B cell (primary cell): ENCODE measurements at regions not wholly inside any gene's neighbourhood (a gene's known extent, or its start where the extent isn't known, plus 50 kb on each side); places are given as distances from the start of the nearest gene placed in this dataset.
"Not testable (repeated sequence)": the region's sequence is repeated elsewhere in the genome, so short reads cannot be mapped to it uniquely, and the experiment has no call there.

ENCODE experiments used
- ATAC-seq: fragments of 200-7000 bp; cut with Tn5 transposase; one replicate; pipeline ENCODE4 v1.10.0; 2021; ENCODE audit warnings: low read depth, mild to moderate bottlenecking, moderate number of reproducible peaks, moderate library complexity
- CTCF ChIA-PET: fragments of 350-600 bp; sonication (Branson Sonifier 250); formaldehyde crosslinking; loops from one replicate; lab custom pipeline; 2021; ENCODE audit warnings: antibody characterized with exemption, inconsistent platforms; lab: Charles Lee
- POLR2A ChIA-PET: fragments of 350-600 bp; sonication (Branson Sonifier 250); formaldehyde crosslinking; loops from one replicate; lab custom pipeline; 2021; ENCODE audit warnings: antibody characterized with exemption; lab: Charles Lee
- DNase-seq: peaks from one replicate; pipeline ENCODE4 v3.0.0; 2013
- H2AFZ ChIP-seq: 2 replicates; pipeline ENCODE4 v1.6.1; 2012; ENCODE audit warnings: mild to moderate bottlenecking, low read depth, low read length; ENCODE audit not compliant: insufficient read depth, poor library complexity, severe bottlenecking
- H3K27ac ChIP-seq, 2 donors: 1 replicate in 1 of 2; 2 replicates in 1 of 2; pipeline ENCODE4 v1.5.1; 2012 to 2013; ENCODE audit warnings: low read length in 2 of 2, mild to moderate bottlenecking in 2 of 2, moderate library complexity in 1 of 2
- H3K27me3 ChIP-seq, 4 experiments: fragments of 200-600 bp in 1 of 4; sonication (generic) in 1 of 4; replicated peaks in 1 of 4; 1 replicate in 2 of 4; 2 replicates in 2 of 4; pipeline versions ENCODE4 v1.6.1 to v1.7.0; 2013 to 2016; ENCODE audit warnings: low read length in 3 of 4, mild to moderate bottlenecking in 2 of 4, mixed read lengths in 1 of 4, moderate library complexity in 1 of 4; ENCODE audit not compliant: insufficient read depth in 4 of 4, control insufficient read depth in 3 of 4; ENCODE audit errors: control extremely low read depth in 1 of 4
- H3K36me3 ChIP-seq, 2 experiments: replicated peaks in 1 of 2; 1 replicate in 1 of 2; 2 replicates in 1 of 2; pipeline versions ENCODE4 v1.6.1 to v1.7.1; 2013; ENCODE audit warnings: low read length in 1 of 2; ENCODE audit not compliant: insufficient read depth in 2 of 2, control insufficient read depth in 1 of 2; ENCODE audit errors: control extremely low read depth in 1 of 2, extremely low read depth in 1 of 2
- H3K4me1 ChIP-seq, 2 donors: fragments of 200-600 bp in 1 of 2; sonication (generic) in 1 of 2; 1 replicate in 1 of 2; 2 replicates in 1 of 2; pipeline versions ENCODE4 v1.5.1 to v1.6.1; 2013 to 2017; ENCODE audit warnings: low read length in 2 of 2; ENCODE audit not compliant: control insufficient read depth in 2 of 2, insufficient read depth in 2 of 2
- H3K4me2 ChIP-seq: replicated peaks from 2 replicates; pipeline ENCODE3; 2012; ENCODE audit warnings: mild to moderate bottlenecking, low read depth, low read length; ENCODE audit not compliant: poor library complexity, severe bottlenecking
- H3K4me3 ChIP-seq, 5 experiments: fragments of 200-600 bp in 1 of 5; sonication (generic) in 1 of 5; 1 replicate in 3 of 5; 2 replicates in 2 of 5; pipeline versions ENCODE4 v1.5.1 to v1.7.0; 2011 to 2016; ENCODE audit warnings: low read length in 4 of 5, mild to moderate bottlenecking in 4 of 5, low read depth in 2 of 5, control low read depth in 1 of 5, moderate library complexity in 1 of 5; ENCODE audit not compliant: insufficient read depth in 1 of 5; ENCODE audit errors: control extremely low read depth in 1 of 5, extremely low read depth in 1 of 5
- H3K79me2 ChIP-seq: fragments of 200-600 bp; sonication (generic); one replicate; pipeline ENCODE4 v1.6.0; 2016; ENCODE audit warnings: low read length; ENCODE audit not compliant: control insufficient read depth, insufficient read depth
- H3K9ac ChIP-seq: fragments of 200-600 bp; sonication (generic); 2 replicates; pipeline ENCODE4 v1.6.1; 2017; ENCODE audit warnings: mild to moderate bottlenecking, low read length, moderate library complexity
- H3K9me3 ChIP-seq, 3 donors: one replicate each; pipeline versions ENCODE4 v1.6.1 to v1.7.1; 2013; ENCODE audit warnings: low read length in 2 of 3; ENCODE audit not compliant: control insufficient read depth in 2 of 3, insufficient read depth in 1 of 3; ENCODE audit errors: control extremely low read depth in 1 of 3
- H4K20me1 ChIP-seq: 2 replicates; pipeline ENCODE4 v1.6.0; 2012; ENCODE audit warnings: mild to moderate bottlenecking, low read length; ENCODE audit not compliant: insufficient read depth, control insufficient read depth, poor library complexity, severe bottlenecking
- H3K27ac Mint-ChIP-seq: one replicate; pipeline ENCODE4 v1.8.0; 2021; ENCODE audit warnings: mixed read lengths
- H3K27me3 Mint-ChIP-seq: one replicate; pipeline ENCODE4 v1.8.0; 2021; ENCODE audit warnings: mixed read lengths
- H3K4me1 Mint-ChIP-seq: one replicate; pipeline ENCODE4 v1.8.0; 2021; ENCODE audit warnings: mixed read lengths
- H3K4me3 Mint-ChIP-seq: one replicate; pipeline ENCODE4 v1.8.0; 2021; ENCODE audit warnings: mixed read lengths
- H3K9me3 Mint-ChIP-seq: one replicate; pipeline ENCODE4 v1.8.0; 2022; ENCODE audit warnings: mixed read lengths; ENCODE audit not compliant: insufficient read depth
- WGBS: methylation state at CpG from one replicate; pipeline ENCODE4 v1.1.5; 2013; ENCODE audit warnings: missing lambda C conversion rate; ENCODE audit not compliant: insufficient coverage; 5-methylcytosine and 5-hydroxymethylcytosine counted together
- intact Hi-C: fragments of 100-400 bp; cut with micrococcal nuclease; formaldehyde crosslinking; loops from one replicate; pipeline ENCODE4 v1.10.0; 2022

- POLR2A ChIA-PET, intact Hi-C loops, DNase-seq: not testable (repeated sequence)
These were observed 204.0 kb downstream of the LAT start for GRCh38 chr16:29188806-29189205.

GRCh38 chr16:29186306-29187220 is 201.7 kb downstream of the LAT start:
- H4K20me1 ChIP-seq, H3K9ac ChIP-seq, H3K9me3 ChIP-seq, H3K36me3 ChIP-seq, H2AFZ ChIP-seq, H3K79me2 ChIP-seq, ATAC-seq, H3K4me1 Mint-ChIP-seq, H3K4me3 Mint-ChIP-seq, H3K27me3 ChIP-seq, CTCF ChIA-PET, H3K9me3 Mint-ChIP-seq, H3K4me1 ChIP-seq, intact Hi-C loops, H3K27me3 Mint-ChIP-seq, POLR2A ChIA-PET, H3K4me2 ChIP-seq, DNase-seq, H3K27ac Mint-ChIP-seq, H3K4me3 ChIP-seq, H3K27ac ChIP-seq: not testable (repeated sequence)
- WGBS, result 97% methylated on average over 28 of the region's 35 CpGs

More at GRCh38 chr16:29188806-29189205, 204.0 kb downstream of the LAT start:
- H3K79me2 ChIP-seq, H3K4me3 Mint-ChIP-seq, H3K4me1 ChIP-seq, CTCF ChIA-PET, H3K27ac Mint-ChIP-seq, H3K36me3 ChIP-seq, ATAC-seq, H3K27ac ChIP-seq, H2AFZ ChIP-seq, H3K9me3 ChIP-seq, H4K20me1 ChIP-seq, H3K4me2 ChIP-seq, H3K9ac ChIP-seq, H3K4me3 ChIP-seq, H3K27me3 ChIP-seq, H3K4me1 Mint-ChIP-seq, H3K27me3 Mint-ChIP-seq, H3K9me3 Mint-ChIP-seq: not testable (repeated sequence)
- 96% methylated on average over 7 of the region's 9 CpGs for WGBS

- ATAC-seq, H3K4me3 ChIP-seq, H3K27ac ChIP-seq, H3K36me3 ChIP-seq, H3K4me1 ChIP-seq, intact Hi-C loops, DNase-seq, H3K27ac Mint-ChIP-seq, H3K4me3 Mint-ChIP-seq, H2AFZ ChIP-seq, H3K9me3 ChIP-seq, H3K27me3 ChIP-seq, H3K9ac ChIP-seq, POLR2A ChIA-PET, H3K4me1 Mint-ChIP-seq, H4K20me1 ChIP-seq, H3K4me2 ChIP-seq, H3K9me3 Mint-ChIP-seq, H3K79me2 ChIP-seq, H3K27me3 Mint-ChIP-seq, CTCF ChIA-PET: not testable (repeated sequence)
- WGBS, result 96% methylated on average over 3 of the region's 9 CpGs
These were observed 201.0 kb downstream of the LAT start for GRCh38 chr16:29185872-29186271.

- H3K27me3 ChIP-seq, POLR2A ChIA-PET, H3K36me3 ChIP-seq, H3K27ac ChIP-seq, intact Hi-C loops, H3K9me3 Mint-ChIP-seq, H3K79me2 ChIP-seq, H3K4me2 ChIP-seq, H3K27me3 Mint-ChIP-seq, H3K4me3 ChIP-seq, CTCF ChIA-PET, H2AFZ ChIP-seq, H3K4me1 Mint-ChIP-seq, H3K9ac ChIP-seq, H3K9me3 ChIP-seq, ATAC-seq, H4K20me1 ChIP-seq, H3K27ac Mint-ChIP-seq, DNase-seq, H3K4me3 Mint-ChIP-seq, H3K4me1 ChIP-seq: not testable (repeated sequence)
- 83% methylated on average over 24 of the region's 41 CpGs for WGBS
These were observed 200.0 kb downstream of the LAT start for GRCh38 chr16:29184738-29185438.
